ENCODE measurements at regions not wholly inside any gene's neighbourhood (a gene's known extent, or its start where the extent isn't known, plus 50 kb on each side); places are given as distances from the start of the nearest gene placed in this dataset.

GRCh38 chr14:97306133-97306759 lies 509.1 kb downstream of the VRK1 start:
- no peak overlapping the region for H3K27ac ChIP-seq

GRCh38 chr14:97306760-97307246 lies 509.6 kb downstream of the VRK1 start:
- H3K27ac ChIP-seq, result no peak overlapping the region
- TF ChIP-seq CTCF (conservative IDR thresholded peaks at IDR 0.05) (no peak), ZFX (IDR thresholded peaks at IDR 0.05) (no peak)

More at GRCh38 chr14:97306133-97306759, 509.1 kb downstream of the VRK1 start:
- TF ChIP-seq ZFX (IDR thresholded peaks at IDR 0.05), result no peak
- no peak for TF ChIP-seq CTCF (conservative IDR thresholded peaks at IDR 0.05)

- no peak overlapping the region for H3K27ac ChIP-seq
- TF ChIP-seq CTCF (conservative IDR thresholded peaks at IDR 0.05), result no peak
- TF ChIP-seq ZFX (IDR thresholded peaks at IDR 0.05), result no peak
These were observed 514.2 kb downstream of the VRK1 start for GRCh38 chr14:97311411-97311810.

GRCh38 chr14:97312910-97313309 lies 515.7 kb downstream of the VRK1 start:
- TF ChIP-seq CTCF (conservative IDR thresholded peaks at IDR 0.05) (no peak), ZFX (IDR thresholded peaks at IDR 0.05) (no peak)
- H3K27ac ChIP-seq, result no peak overlapping the region

GRCh38 chr14:97315790-97316189 lies 518.6 kb downstream of the VRK1 start:
- H3K27ac ChIP-seq, result no peak overlapping the region
- TF ChIP-seq CTCF (conservative IDR thresholded peaks at IDR 0.05), result no peak
- no peak for TF ChIP-seq ZFX (IDR thresholded peaks at IDR 0.05)

- TF ChIP-seq CTCF (conservative IDR thresholded peaks at IDR 0.05) (no peak), ZFX (IDR thresholded peaks at IDR 0.05) (no peak)
- H3K27ac ChIP-seq, result no peak overlapping the region
These were observed 521.2 kb downstream of the VRK1 start for GRCh38 chr14:97318380-97318779.

- TF ChIP-seq CTCF (conservative IDR thresholded peaks at IDR 0.05) (no peak), ZFX (IDR thresholded peaks at IDR 0.05) (no peak)
- H3K27ac ChIP-seq, result no peak overlapping the region
These were observed 522.5 kb downstream of the VRK1 start for GRCh38 chr14:97319691-97320090.
